ENCODE measurements at regions not wholly inside any gene's neighbourhood (a gene's known extent, or its start where the extent isn't known, plus 50 kb on each side); places are given as distances from the start of the nearest gene placed in this dataset.
A peak's percentile ranks its signal among the peaks of the same experiment; 100 is the strongest.

DNA sequence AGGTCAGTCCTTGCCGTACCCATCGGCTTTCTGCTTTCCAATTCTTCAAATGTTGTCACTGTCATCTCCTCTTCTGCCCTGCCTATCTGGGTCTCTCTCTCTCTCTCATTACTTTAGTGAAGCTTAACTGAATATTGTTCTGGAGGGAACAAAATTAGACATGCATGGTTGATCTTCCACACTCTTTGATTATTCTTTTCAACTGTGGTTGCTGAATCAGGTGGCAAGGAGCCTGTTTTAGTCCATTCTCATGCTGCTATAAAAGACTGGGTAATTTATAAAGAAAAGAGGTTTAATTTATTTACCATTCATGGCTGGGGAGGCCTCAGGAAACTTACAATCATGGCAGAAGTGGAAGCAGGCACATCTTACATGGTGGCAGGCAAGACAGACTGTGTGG, 157.9 kb downstream of the ARL4C start:
- no peak for DNase-seq (ENCODE audit: low read depth)

DNA sequence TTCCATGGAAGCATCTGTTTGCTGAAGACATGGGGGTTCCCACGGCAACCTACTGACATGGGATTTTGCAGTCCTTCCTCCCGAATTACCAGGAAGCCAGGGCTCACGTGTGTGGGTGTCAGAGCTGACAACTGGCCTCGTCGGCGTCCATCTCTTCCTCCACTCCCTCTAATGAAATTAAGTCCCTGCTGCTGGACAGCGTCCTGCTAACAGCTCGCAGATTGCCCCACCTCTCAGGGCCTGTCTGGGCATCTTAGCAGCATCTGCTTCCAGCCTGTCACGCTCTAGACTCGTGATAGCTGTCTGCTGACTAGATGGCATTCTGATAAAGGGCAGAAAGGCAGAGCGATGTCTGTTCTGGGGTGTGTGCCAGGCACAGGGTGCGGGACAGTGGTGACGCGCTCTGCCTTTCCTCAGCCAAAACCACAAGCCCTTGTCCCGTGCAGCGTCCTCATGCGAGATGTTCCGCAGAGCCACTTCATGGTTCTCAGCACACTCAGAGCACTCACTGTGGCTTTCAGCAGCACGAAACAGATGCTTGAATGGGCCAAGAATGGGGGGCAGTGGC, 161.1 kb downstream of the ARL4C start:
- DNase-seq (ENCODE audit: low read depth): peak; percentile 15

DNA sequence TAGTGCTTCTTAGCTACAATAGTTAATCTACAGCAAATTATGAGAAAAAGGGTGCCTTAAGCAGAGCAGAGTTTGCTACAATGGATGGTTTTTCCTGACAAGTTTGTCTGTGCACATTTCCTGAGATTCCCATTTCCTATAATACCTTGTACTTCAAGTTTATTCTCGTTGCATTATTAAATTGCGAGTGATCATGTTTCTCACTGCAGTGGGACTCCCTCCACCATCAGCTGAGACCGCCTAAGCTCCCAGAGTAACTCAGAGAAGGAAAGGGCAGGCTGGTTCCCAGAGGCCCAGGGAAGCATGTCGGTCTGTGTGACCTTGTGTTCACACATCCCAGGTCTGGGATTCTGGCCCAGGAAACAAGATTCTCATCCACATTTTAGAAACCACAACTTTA, 162.1 kb downstream of the ARL4C start:
- no peak for DNase-seq (ENCODE audit: low read depth)

DNA sequence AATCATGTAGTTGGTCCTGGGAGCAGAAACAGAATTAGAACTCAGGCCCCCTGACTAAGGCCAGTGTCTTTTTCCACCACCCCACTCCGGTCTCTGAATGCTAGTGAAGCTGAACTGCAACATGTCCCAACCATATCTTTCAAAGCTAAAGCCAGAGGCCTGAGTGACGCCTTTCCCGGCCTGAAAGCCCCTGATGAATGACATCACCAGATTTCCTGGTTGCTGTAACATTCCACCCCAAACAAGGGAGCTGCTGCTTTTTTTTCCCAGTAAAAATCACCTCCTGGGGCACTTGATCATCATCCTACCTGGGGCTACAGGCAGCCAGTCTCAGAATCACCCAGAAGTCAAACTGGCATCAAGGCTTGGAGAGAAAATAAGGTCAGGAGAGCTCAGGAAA, 162.7 kb downstream of the ARL4C start:
- DNase-seq (ENCODE audit: low read depth): no peak

DNA sequence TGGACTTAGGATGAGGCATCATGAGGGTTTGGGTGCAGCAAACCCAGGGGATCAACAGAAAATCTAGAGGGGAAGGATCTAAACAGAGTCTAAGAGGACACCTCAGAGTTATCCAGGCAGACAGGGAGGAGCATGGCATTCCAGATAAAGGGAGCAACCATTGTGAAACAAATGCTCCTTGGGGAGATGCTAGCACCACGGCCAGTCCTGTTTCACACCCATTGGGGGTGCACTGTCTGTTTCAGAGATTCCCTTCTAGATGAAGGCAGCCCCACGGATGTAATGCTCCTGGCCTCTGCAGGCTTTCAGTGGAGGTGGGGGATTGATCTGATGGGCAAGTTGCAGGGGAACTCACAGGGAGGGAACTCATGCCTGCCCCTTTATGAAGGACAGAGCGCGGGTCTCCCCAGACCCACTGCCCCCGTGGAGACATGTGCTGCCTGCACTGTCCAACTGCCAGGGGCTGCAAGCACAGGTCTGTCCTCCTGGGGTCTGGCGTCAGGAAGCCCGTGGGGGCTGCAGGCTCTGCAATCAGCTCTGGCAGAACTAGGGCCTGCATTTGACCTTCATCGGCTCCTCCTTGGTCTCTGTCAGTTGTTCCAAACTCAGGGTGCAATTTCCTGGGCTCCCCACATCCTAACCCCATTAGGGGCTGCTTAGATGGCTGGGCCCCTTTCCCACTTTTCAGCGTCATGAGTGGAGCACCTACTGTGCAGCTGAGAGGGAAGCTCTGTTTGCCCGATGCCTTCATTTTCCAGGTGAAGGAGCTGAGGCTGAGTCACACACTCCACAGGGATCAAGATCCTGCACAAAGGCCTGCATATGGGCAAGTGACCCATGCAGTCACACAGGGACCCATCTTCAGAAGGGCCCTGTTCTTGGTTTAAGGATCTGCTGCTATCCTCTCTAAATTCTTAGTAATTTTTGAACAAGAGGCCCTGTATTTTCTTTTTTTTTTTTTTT, 163.4 kb downstream of the ARL4C start:
- no peak for DNase-seq (ENCODE audit: low read depth)

DNA sequence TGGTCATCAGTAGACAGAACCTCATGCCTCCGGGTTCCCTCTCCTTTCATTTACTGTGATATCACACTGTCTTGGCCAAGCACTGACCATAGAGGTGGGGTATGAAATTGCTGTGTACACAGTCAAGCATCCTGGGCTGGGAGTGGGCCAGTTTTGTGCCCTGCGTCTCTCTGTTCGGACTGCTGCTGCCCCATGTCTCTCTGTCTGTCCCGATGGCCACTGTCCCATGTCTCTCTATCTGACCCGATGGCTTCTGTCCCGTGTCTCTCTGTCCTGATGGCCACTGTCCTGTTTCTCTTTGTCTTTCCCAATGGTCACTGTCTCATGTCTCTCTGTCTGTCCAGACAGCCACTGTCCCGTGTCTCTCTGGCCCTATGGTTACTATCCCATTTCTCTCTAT, 164.9 kb downstream of the ARL4C start:
- DNase-seq (ENCODE audit: low read depth): no peak

DNA sequence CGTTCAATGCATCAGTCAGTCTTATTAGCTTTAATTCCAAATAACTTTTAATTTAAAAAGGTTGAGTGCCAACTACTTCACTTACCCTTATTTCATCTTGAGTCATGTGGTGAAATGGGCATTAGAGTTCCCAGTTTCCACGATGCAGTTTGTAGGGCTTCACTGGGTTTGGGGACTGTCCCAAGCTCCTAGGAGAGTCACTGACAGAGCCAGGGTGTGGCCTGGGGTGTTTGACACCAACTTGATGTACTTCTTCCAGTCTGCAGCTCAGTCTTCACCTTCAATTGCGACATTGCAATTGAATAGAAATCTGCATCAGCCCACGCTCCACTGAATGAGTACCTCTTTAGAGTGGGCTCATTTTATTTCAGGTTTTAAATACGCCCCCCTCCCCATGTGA, 165.3 kb downstream of the ARL4C start:
- DNase-seq (ENCODE audit: low read depth): no peak

DNA sequence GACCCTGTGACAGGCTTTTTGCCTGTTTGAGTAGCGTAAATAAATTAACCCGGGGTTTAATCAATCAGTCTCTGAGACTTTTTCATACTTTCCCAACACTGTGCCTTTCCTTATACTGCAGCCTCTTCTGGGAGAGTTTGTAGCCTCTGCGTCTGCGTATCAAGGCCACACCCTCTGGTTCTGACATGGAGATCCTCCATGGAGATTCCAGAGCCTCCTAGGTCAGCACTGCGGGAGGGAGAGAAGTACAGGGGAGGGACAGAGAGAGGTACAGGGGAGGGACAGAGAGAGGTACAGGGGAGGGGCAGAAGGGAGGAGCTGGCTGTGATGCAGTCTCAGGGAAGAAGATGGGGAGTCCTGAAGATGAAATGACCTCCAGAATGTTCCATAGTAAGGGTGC, 166.0 kb downstream of the ARL4C start:
- DNase-seq (ENCODE audit: low read depth): no peak

DNA sequence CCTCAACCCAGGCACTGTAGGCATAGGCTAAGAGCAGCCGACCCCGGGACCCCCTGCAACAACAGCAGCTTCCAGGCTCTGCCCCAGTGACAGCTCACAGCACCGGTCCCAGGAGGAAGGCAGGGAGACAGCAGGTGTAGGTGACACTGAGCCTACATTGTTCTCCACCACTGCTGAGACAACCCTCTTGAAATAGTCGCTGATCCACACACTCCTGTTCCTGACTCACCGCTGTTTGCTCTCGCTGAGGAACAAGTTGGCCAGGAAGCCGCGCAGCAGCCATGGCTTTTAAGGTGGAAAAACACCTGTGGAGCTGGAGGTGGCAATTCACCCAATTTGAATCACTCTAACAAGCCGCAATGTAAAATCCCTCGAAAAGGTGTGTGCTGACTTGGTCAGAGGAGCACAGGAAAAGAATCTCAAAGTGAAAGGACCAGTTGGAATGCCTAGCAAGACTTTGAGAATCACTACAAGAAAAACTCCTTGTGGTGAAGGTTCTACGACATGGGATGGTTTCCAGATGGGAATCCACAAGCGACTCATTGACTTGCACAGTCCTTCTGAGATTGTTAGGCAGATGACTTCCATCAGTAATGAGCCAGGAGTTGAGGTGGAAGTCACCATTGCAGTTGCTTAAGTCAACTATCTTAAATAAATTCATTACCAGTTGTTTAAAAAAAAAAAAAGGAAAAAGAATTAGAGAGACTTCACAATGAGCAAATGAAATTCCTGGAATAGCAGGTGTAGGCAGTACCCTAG, 167.5 kb downstream of the ARL4C start:
- DNase-seq (ENCODE audit: low read depth): no peak

DNA sequence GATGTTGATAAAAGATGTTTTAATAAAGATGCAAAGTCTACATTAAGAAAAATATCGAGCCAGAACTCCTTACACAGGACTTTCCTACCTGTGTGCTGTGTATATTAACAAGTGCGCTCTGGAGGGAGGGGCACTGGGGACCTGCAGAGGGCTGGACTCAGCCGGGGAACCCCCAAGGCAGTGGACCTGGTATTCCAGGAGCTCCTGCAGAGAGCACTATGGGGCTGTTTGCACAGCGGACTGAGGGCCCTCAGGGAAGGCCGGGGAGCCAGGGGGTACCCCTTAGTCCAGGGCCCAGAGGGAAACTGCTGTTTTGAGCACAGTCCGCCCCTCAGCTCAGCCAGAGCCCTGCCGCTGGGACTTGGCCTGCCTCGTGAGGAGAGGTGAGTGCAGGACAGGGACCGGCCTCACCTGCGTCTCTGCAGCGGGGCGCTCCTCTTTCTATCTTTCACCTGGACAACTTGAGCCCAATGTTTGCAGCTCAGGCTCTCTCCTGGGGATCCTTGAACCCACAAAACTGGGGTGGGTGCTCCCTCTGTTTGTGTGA, 168.4 kb downstream of the ARL4C start:
- no peak for DNase-seq (ENCODE audit: low read depth)

DNA sequence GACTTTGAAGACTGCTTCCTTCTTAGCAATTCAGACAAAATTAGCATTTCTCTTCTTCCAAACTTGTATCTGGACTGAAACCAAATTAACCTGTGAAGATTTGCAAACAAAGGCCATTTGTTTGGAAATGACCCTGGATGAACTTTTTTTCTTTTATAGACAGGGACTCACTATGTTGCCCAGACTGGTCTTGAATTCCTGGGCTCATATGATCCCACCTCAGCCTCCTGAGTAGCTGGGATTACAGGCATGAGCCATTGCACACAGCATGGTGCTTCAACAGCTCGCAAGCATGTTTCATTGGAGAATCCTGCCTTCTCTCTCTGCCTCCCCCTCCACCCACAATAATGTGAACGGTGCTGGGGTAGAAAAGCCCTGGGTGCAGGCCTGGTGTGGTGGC, 170.2 kb downstream of the ARL4C start:
- DNase-seq (ENCODE audit: low read depth): no peak

DNA sequence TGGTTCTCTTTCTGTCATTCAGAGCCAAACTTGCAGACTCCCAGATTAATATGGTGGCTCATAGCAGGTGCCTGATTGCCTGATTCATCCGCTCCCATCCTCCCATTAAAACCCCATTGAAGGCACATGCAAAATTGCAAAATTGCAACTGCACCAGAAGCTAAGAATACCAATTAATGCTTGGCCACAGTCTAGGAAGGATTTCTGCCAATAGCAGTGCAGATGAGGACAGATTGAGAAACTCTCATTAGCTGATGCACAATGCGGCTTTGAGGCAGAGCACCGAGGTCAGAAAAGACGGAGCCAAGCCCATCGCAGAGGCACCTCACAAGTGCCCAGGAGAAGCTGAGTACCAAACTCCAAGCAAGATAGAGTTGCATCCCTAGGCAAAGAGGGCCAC, 172.8 kb downstream of the ARL4C start:
- no peak for DNase-seq (ENCODE audit: low read depth)

DNA sequence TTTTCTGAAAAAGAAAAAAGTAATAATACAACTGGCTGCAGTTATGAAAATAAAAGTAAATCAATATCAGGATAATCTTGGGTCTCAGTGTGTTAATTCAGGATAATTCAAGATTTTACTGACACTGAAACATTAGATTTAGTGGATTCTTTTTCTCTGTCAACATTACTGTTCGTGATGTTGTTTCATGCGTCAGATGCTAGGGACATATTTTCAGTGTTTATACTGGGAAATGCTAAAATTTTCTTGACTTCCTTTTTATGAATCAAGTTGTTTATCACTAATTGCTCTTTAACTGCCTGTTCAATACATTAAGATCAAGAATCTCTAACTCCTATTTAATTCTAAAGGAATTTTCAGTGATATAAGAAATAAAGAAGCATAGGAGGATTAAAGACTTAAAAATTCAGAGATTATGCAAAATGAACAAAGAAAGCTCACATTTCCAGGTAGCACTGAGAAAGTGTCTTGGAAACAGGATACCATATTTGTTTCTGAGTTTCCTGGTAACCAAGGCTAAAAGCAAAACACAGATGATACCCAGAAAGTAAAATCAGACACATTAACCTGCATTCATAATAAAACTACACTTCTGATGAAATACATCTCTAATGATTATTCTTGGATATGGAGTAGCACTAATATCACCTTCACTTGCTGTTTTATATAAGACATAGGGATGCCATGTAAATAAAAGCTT, 174.0 kb downstream of the ARL4C start:
- no peak for DNase-seq (ENCODE audit: low read depth)

DNA sequence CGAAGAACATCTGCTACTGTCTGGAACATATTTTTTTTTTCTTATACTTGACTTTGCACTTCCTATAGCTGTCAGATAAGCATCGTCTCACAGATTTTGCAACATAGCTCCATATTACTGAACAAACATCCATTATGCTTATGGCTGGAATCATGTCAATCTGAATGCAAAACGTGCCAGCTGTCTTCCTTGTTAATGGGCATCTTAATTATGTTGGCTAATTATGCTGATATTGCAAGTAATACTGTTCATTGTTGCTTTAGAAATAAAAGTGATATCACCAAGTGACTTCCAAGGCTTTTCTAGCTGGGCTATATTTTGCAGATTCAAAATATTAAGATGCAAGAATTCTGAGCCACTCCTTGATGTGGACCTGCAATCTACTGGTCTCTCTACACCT, 176.8 kb downstream of the ARL4C start:
- DNase-seq (ENCODE audit: low read depth): no peak

DNA sequence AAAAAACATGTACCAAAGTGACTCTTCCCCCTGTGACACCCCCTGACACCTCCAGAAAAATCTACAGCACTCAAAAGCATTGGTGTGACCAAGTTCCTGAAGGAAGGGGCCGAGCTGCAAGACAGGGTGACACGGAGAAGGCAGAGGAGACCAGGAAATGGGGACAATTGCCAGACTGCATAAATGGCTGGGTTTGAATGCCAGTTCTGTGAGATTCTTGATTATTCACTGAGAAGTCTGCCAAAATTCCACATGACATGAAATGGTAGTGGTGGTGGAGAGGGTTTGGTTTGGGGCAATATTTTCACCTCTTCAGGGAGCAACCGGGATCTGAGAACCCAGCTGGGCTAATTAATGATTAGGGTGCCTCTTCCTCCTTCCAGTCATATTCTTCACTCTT, 178.5 kb downstream of the ARL4C start:
- DNase-seq (ENCODE audit: low read depth): no peak

DNA sequence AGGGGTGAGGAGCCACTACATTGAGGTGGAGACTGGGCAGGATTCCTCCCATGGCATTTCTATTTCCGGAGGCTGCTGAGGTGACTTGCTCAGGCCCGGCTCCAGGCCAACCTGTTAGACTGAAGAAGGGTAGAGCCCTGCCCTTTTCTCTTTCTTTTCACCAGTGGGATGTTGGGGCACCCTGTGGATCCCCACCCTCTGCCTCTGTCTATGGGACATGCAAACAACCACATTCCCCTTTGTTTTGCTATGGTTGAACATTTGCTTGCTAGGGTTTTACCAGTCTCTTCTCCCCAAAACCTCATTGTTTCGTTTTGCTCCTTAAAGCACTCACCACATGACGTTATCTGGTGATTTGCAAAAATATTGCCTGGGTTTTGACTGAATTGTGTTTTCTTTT, 183.3 kb downstream of the ARL4C start:
- no peak for DNase-seq (ENCODE audit: low read depth)

DNA sequence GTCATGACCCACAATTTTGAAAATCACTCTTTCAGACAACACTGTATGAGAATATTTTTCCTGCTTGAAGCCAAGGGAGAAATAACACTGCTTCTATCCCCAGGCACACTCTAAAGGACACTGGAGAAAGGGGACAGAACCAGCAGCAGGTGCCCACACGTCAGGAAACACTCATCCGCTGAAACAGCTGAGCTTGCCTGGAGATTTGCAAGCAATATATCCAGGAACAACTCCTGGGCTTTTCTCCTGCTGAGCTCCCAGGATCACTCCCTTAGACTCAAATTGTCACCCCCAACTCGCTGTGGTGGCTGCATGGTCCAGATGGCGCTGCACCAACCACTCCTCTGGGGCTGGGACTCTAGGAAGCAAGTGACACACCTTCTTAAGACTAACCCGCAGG, 186.7 kb downstream of the ARL4C start:
- DNase-seq (ENCODE audit: low read depth): no peak

DNA sequence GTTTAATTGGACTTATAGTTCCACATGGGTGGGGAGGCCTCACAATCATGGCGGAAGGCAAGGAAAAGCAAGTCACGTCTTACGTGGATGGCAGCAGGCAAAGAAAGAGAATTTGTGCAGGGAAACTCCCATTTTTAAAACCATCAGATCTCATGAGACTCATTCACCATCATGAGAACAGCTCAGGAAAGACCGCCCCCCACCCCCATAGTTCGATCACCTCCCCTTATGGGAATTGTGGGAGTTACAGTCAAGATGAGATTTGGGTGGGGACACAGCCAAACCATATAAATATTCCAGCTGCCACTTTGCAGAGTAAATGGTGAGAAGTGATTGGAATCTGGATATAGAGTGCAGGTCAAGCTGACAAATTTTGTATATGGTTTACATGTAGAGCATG, 187.4 kb downstream of the ARL4C start:
- DNase-seq (ENCODE audit: low read depth): no peak

DNA sequence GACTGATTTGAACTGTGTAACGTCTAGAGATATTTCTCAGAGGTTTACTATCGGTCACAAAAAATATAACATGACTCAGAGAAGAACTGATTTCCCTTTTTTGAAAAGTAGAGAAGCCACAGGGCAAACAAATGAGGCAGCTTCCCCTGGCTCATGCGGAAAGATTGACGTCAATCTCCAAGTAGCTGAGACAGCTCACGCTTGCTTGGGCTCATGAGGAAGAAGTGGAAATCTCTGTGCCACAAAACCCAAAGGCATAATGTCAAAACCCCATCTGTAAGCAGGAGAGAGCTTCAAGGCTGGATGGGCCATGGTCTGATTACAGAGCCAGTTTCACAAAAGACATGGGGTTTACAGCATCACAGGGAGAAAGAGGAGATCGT, 188.1 kb downstream of the ARL4C start:
- peak; percentile 53 for DNase-seq (ENCODE audit: low read depth)

DNA sequence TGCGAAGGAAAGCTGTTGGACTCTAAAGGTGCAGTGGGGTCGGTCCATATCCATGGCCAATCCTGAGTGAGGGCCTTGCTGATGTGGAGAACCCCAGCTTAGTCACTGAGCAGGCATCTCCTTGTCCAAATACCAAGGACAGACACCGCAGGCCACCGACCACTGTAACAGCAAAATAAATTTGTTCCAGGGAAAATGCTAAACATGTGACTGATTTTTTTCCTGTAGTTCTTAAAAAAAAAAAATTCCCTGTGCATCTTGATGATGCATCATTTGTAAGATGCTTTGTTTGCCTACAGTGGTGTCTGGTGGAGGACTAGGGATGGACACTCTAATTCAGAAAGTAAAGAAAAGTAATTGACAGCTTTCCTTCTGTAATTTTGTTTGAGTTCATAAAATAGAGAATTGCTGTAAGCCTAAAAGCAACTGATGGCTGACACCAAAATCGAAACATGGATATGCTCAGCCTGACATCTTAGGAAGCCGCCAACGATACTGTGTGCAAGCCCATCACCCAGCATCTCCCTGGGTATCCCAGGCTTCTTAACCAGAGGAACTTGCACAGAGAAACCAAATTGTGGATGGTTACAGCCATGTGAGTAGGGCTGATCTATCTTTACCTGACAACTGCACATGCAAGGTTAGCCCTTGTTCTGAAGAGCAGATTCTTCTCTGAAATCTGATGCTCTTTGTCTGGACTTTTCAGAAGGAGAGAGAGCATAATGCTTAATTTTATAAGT, 188.6 kb downstream of the ARL4C start:
- DNase-seq (ENCODE audit: low read depth): no peak

DNA sequence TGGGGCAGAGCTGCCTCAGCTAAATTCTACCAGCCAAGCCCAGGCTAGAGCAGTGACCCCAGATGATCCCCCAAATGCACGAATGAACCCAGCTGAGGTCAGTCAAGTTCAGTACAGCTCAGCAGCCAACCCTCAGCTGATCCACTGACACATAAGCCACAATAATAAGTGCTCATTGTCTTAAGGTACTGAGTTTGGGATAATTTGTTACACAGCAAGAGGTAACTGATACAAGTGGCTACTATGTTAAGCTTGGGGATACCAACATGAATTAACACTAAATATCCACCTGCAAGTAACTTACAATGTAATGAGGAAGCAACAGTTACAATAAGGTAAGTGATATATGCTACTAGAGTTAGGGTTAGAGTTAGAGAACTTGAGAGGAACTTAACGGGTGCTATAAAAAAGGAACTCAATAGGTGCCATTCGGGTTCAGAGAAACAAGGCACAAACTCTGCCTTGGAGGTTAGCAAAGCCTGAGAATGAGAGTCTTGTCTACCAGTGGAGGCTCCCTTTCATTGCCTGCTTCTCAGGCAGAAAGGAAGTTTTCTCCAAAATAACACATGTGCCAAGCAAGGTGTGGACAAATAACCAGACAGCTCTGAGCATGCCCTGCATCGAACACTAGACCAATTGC, 189.4 kb downstream of the ARL4C start:
- DNase-seq (ENCODE audit: low read depth): no peak
